WTC11 (cell line): ENCODE measurements at regions not wholly inside any gene's neighbourhood (a gene's known extent, or its start where the extent isn't known, plus 50 kb on each side); places are given as distances from the start of the nearest gene placed in this dataset.

Experiments used
- ATAC-seq: fragments of 200-7000 bp; cut with Tn5 transposase; 2 replicates; pipeline ENCODE4 v1.10.0; 2021; ENCODE audit warnings: mild to moderate bottlenecking, moderate library complexity
- CTCF ChIA-PET: fragments of 300-600 bp; sonication (Branson Sonifier 250); formaldehyde crosslinking; loops from one replicate; lab custom pipeline; 2021; ENCODE audit warnings: antibody characterized with exemption; lab: Charles Lee
- POLR2A ChIA-PET: fragments of 350-600 bp; sonication (Branson Sonifier 250); formaldehyde crosslinking; loops from one replicate; lab custom pipeline; 2021; ENCODE audit warnings: antibody characterized with exemption; lab: Charles Lee
- DNase-seq: peaks from one replicate; pipeline ENCODE4 v3.0.0; 2021; ENCODE audit warnings: low spot score
- H3K27ac Mint-ChIP-seq: 2 replicates; pipeline ENCODE4 v1.8.0; 2021; ENCODE audit warnings: mixed read lengths
- H3K27me3 Mint-ChIP-seq: 2 replicates; pipeline ENCODE4 v1.8.0; 2021; ENCODE audit warnings: low read depth, mild to moderate bottlenecking, moderate library complexity, mixed read lengths
- H3K36me3 Mint-ChIP-seq: 2 replicates; pipeline ENCODE4 v1.8.0; 2021; ENCODE audit warnings: mixed read lengths
- H3K4me1 Mint-ChIP-seq: 2 replicates; pipeline ENCODE4 v1.8.0; 2022; ENCODE audit warnings: mixed read lengths
- H3K4me3 Mint-ChIP-seq: 2 replicates; pipeline ENCODE4 v1.8.0; 2021; ENCODE audit warnings: mild to moderate bottlenecking, moderate library complexity, mixed read lengths
- H3K9me3 Mint-ChIP-seq: 2 replicates; pipeline ENCODE4 v1.8.0; 2021; ENCODE audit warnings: mixed read lengths
- FOXP1 ChIP-seq: sonication (generic); formaldehyde crosslinking; IDR thresholded peaks from 2 replicates; pipeline ENCODE4 v1.8.0; 2022; ENCODE audit warnings: missing genetic modification reagents, mild to moderate bottlenecking, moderate library complexity, borderline replicate concordance
- GRHL2 ChIP-seq: fragments of 250-450 bp; sonication (Bioruptor Pico); IDR thresholded peaks from 2 replicates; pipeline ENCODE4 v1.8.0; 2022; ENCODE audit warnings: mild to moderate bottlenecking, moderate library complexity; ENCODE audit not compliant: insufficient replicate concordance, severe bottlenecking
- HMGA2 ChIP-seq: fragments of 250-450 bp; sonication (Bioruptor Pico); IDR thresholded peaks from 2 replicates; pipeline ENCODE4 v1.4.0; 2021; ENCODE audit warnings: mild to moderate bottlenecking, moderate library complexity
- JUN ChIP-seq: sonication (generic); formaldehyde crosslinking; IDR thresholded peaks from 2 replicates; pipeline ENCODE4 v1.8.0; 2023; ENCODE audit warnings: mild to moderate bottlenecking, missing genetic modification reagents
- MXD4 ChIP-seq: fragments of 250-450 bp; sonication (Bioruptor Pico); IDR thresholded peaks from 2 replicates; pipeline ENCODE4 v1.8.0; 2021; ENCODE audit warnings: mild to moderate bottlenecking, moderate library complexity, borderline replicate concordance
- NR3C1 ChIP-seq: sonication (generic); formaldehyde crosslinking; conservative IDR thresholded peaks from 2 replicates; pipeline ENCODE4 v1.8.1; 2023; ENCODE audit warnings: low read depth, mild to moderate bottlenecking, missing genetic modification reagents
- OVOL2 ChIP-seq: fragments of 250-450 bp; sonication (Bioruptor Pico); IDR thresholded peaks from 2 replicates; pipeline ENCODE4 v1.9.0; 2021; ENCODE audit warnings: mild to moderate bottlenecking, borderline replicate concordance
- PRDM15 ChIP-seq: sonication (generic); formaldehyde crosslinking; IDR thresholded peaks from 2 replicates; pipeline ENCODE4 v1.8.0; 2022; ENCODE audit warnings: missing genetic modification reagents
- RELA ChIP-seq: sonication (generic); formaldehyde crosslinking; IDR thresholded peaks from 2 replicates; pipeline ENCODE4 v1.8.1; 2022; ENCODE audit warnings: missing genetic modification reagents, mild to moderate bottlenecking, borderline replicate concordance
- TEAD1 ChIP-seq: sonication (generic); formaldehyde crosslinking; IDR thresholded peaks from 2 replicates; pipeline ENCODE4 v1.8.0; 2022; ENCODE audit warnings: mild to moderate bottlenecking, missing genetic modification reagents
- TEAD4 ChIP-seq: sonication (generic); formaldehyde crosslinking; IDR thresholded peaks from 2 replicates; pipeline ENCODE4 v1.8.0; 2022; ENCODE audit warnings: mild to moderate bottlenecking, missing genetic modification reagents
- ZBTB21 ChIP-seq: sonication (generic); formaldehyde crosslinking; IDR thresholded peaks from 2 replicates; pipeline ENCODE4 v1.8.1; 2023; ENCODE audit warnings: mild to moderate bottlenecking, missing genetic modification reagents, borderline replicate concordance
- TF ChIP-seq, protein P1 (sequence below): sonication (generic); formaldehyde crosslinking; IDR thresholded peaks from 2 replicates; pipeline ENCODE4 v1.8.1; 2022; ENCODE audit warnings: mild to moderate bottlenecking, missing genetic modification reagents, moderate library complexity, borderline replicate concordance
- TF ChIP-seq, protein P2 (sequence below): sonication (generic); formaldehyde crosslinking; IDR thresholded peaks from 2 replicates; pipeline ENCODE4 v1.8.0; 2023; ENCODE audit warnings: missing genetic modification reagents
- TF ChIP-seq, protein P3 (sequence below): sonication (generic); formaldehyde crosslinking; IDR thresholded peaks from 2 replicates; pipeline ENCODE4 v1.8.0; 2023; ENCODE audit warnings: missing genetic modification reagents, mild to moderate bottlenecking, borderline replicate concordance

- no peak for ATAC-seq
- H3K4me3 Mint-ChIP-seq = no peak overlapping the region
- H3K36me3 Mint-ChIP-seq = no peaks in the 10 kb centered on the region
- H3K9me3 Mint-ChIP-seq = peaks cover 7% of the 10 kb centered on the region
- ChIA-PET CTCF (no interaction called here), POLR2A (no interaction called here)
- H3K27me3 Mint-ChIP-seq = no peaks in the 10 kb centered on the region
- TF ChIP-seq FOXP1 (CRISPR knock-in tag) = no peak
- no peak for TF ChIP-seq MXD4 (CRISPR knock-in tag)
- no peak for TF ChIP-seq OVOL2 (CRISPR knock-in tag)
- TF ChIP-seq, protein P1, sequence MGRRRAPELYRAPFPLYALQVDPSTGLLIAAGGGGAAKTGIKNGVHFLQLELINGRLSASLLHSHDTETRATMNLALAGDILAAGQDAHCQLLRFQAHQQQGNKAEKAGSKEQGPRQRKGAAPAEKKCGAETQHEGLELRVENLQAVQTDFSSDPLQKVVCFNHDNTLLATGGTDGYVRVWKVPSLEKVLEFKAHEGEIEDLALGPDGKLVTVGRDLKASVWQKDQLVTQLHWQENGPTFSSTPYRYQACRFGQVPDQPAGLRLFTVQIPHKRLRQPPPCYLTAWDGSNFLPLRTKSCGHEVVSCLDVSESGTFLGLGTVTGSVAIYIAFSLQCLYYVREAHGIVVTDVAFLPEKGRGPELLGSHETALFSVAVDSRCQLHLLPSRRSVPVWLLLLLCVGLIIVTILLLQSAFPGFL (CRISPR knock-in tag) = no peak
- no peak for TF ChIP-seq NR3C1 (CRISPR knock-in tag)
- TF ChIP-seq, protein P2, sequence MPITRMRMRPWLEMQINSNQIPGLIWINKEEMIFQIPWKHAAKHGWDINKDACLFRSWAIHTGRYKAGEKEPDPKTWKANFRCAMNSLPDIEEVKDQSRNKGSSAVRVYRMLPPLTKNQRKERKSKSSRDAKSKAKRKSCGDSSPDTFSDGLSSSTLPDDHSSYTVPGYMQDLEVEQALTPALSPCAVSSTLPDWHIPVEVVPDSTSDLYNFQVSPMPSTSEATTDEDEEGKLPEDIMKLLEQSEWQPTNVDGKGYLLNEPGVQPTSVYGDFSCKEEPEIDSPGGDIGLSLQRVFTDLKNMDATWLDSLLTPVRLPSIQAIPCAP (CRISPR knock-in tag) = no peak
- TF ChIP-seq PRDM15 (CRISPR knock-in tag) = no peak
- no peak for TF ChIP-seq TEAD1 (CRISPR knock-in tag)
- TF ChIP-seq RELA (CRISPR knock-in tag) = no peak
- TF ChIP-seq HMGA2 (CRISPR knock-in tag) = no peak
- no peaks in the 10 kb centered on the region for H3K4me1 Mint-ChIP-seq
- DNase-seq = no peak
- no peak overlapping the region for H3K27ac Mint-ChIP-seq
Observed at GRCh38 chr14:25274529-25274928, 224.6 kb upstream of the STXBP6 start.

- Mint-ChIP-seq H3K4me3 (no peak overlapping the region), H3K36me3 (no peaks in the 10 kb centered on the region), H3K27me3 (no peaks in the 10 kb centered on the region; the same call in 1 of the 2 replicates), H3K27ac (no peak overlapping the region), H3K9me3 (peaks cover 13% of the 10 kb centered on the region), H3K4me1 (no peaks in the 10 kb centered on the region)
- no peak for TF ChIP-seq TEAD1 (CRISPR knock-in tag)
- no peak for DNase-seq
- ChIA-PET CTCF (interaction anchor here (1.6 kb wide), 1 partner anchor 133 kb away, joined by 3 read pairs; no protein-coding TSS in a partner anchor), POLR2A (no interaction called here)
- ATAC-seq = no peak
Observed at GRCh38 chr14:25267186-25267585, 217.2 kb upstream of the STXBP6 start.

DNA sequence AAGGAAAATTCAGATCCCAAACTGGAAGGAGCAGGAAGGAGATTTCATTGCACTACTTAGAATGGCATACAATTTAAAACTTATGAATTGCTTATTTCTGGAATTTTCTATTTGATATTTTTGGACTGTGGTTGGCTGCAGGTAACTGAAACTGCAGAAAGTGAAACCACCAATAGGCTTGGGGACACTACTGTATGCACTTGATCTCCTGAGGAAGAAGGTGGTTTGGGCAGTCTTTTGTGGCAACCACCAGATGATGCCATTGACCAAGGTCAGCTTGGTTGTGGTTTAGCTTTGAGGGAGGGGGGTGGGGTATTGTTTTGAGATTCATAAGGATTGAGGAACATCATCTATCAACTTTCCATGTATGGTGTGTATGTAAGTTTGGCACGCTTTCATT is 209.5 kb upstream of the STXBP6 start:
- peaks cover 5% of the 10 kb centered on the region; the same call in 1 of the 2 replicates for H3K9me3 Mint-ChIP-seq
- POLR2A ChIA-PET = no interaction called here
- no peaks in the 10 kb centered on the region for H3K36me3 Mint-ChIP-seq
- CTCF ChIA-PET = interaction anchor here (1.1 to 1.4 kb wide), 2 partner anchors 22 to 152 kb away, joined by 3 read pairs; no protein-coding TSS in a partner anchor
- DNase-seq (no peak), ATAC-seq (no peak)
- no peaks in the 10 kb centered on the region for H3K27me3 Mint-ChIP-seq
- no peak for TF ChIP-seq JUN (CRISPR knock-in tag)
- TF ChIP-seq, protein P3, sequence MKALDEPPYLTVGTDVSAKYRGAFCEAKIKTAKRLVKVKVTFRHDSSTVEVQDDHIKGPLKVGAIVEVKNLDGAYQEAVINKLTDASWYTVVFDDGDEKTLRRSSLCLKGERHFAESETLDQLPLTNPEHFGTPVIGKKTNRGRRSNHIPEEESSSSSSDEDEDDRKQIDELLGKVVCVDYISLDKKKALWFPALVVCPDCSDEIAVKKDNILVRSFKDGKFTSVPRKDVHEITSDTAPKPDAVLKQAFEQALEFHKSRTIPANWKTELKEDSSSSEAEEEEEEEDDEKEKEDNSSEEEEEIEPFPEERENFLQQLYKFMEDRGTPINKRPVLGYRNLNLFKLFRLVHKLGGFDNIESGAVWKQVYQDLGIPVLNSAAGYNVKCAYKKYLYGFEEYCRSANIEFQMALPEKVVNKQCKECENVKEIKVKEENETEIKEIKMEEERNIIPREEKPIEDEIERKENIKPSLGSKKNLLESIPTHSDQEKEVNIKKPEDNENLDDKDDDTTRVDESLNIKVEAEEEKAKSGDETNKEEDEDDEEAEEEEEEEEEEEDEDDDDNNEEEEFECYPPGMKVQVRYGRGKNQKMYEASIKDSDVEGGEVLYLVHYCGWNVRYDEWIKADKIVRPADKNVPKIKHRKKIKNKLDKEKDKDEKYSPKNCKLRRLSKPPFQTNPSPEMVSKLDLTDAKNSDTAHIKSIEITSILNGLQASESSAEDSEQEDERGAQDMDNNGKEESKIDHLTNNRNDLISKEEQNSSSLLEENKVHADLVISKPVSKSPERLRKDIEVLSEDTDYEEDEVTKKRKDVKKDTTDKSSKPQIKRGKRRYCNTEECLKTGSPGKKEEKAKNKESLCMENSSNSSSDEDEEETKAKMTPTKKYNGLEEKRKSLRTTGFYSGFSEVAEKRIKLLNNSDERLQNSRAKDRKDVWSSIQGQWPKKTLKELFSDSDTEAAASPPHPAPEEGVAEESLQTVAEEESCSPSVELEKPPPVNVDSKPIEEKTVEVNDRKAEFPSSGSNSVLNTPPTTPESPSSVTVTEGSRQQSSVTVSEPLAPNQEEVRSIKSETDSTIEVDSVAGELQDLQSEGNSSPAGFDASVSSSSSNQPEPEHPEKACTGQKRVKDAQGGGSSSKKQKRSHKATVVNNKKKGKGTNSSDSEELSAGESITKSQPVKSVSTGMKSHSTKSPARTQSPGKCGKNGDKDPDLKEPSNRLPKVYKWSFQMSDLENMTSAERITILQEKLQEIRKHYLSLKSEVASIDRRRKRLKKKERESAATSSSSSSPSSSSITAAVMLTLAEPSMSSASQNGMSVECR (CRISPR knock-in tag) = no peak
- no peak for TF ChIP-seq NR3C1 (CRISPR knock-in tag)
- TF ChIP-seq TEAD1 (CRISPR knock-in tag) = no peak
- no peak for TF ChIP-seq ZBTB21 (CRISPR knock-in tag)
- TF ChIP-seq TEAD4 (CRISPR knock-in tag) = no peak
- TF ChIP-seq GRHL2 (CRISPR knock-in tag) = no peak
- H3K4me3 Mint-ChIP-seq = no peak overlapping the region
- H3K27ac Mint-ChIP-seq = no peak overlapping the region
- H3K4me1 Mint-ChIP-seq = no peaks in the 10 kb centered on the region
